LoVo (cell line): ENCODE measurements at regions not wholly inside any gene's neighbourhood (a gene's known extent, or its start where the extent isn't known, plus 50 kb on each side); places are given as distances from the start of the nearest gene placed in this dataset.
A peak's percentile ranks its signal among the peaks of the same experiment; 100 is the strongest.
"Not testable (repeated sequence)": the region's sequence is repeated elsewhere in the genome, so short reads cannot be mapped to it uniquely, and the experiment has no call there.

Source experiments
- DNase-seq: peaks from one replicate; pipeline ENCODE4 v3.0.0-alpha.2; 2016; ENCODE audit warnings: low spot score

GRCh38 chr1:192906334-192906733 lies 97.5 kb downstream of the RGS2 start:
- no peak for DNase-seq

- no peak for DNase-seq
Observed at GRCh38 chr1:192907545-192908243, 98.9 kb downstream of the RGS2 start.

- not testable (repeated sequence) for DNase-seq
Observed at GRCh38 chr1:192911896-192912656, 103.2 kb downstream of the RGS2 start.

GRCh38 chr1:192913683-192914082 lies 104.8 kb downstream of the RGS2 start:
- DNase-seq: no peak

GRCh38 chr1:192914092-192914491 lies 105.3 kb downstream of the RGS2 start:
- DNase-seq: no peak

GRCh38 chr1:192914696-192915095 lies 105.9 kb downstream of the RGS2 start:
- no peak for DNase-seq

- no peak for DNase-seq
Observed at GRCh38 chr1:192916021-192916420, 107.2 kb downstream of the RGS2 start.

GRCh38 chr1:192918259-192918658 lies 109.4 kb downstream of the RGS2 start:
- no peak for DNase-seq

GRCh38 chr1:192920412-192920811 lies 111.6 kb downstream of the RGS2 start:
- no peak for DNase-seq

- DNase-seq: no peak
Observed at GRCh38 chr1:192925609-192926008, 116.8 kb downstream of the RGS2 start.

- no peak for DNase-seq
Observed at GRCh38 chr1:192926736-192927135, 117.9 kb downstream of the RGS2 start.

- DNase-seq: no peak
Observed at GRCh38 chr1:192927496-192927895, 118.7 kb downstream of the RGS2 start.

- DNase-seq: no peak
Observed at GRCh38 chr1:192929597-192929996, 120.8 kb downstream of the RGS2 start.

- no peak for DNase-seq
Observed at GRCh38 chr1:192933744-192934143, 124.9 kb downstream of the RGS2 start.

GRCh38 chr1:192936313-192937018 lies 122.7 kb downstream of the UCHL5 start:
- DNase-seq: no peak

GRCh38 chr1:192937128-192937527 lies 122.0 kb downstream of the UCHL5 start:
- no peak for DNase-seq

GRCh38 chr1:192939440-192939839 lies 119.7 kb downstream of the UCHL5 start:
- peak; percentile 53 for DNase-seq

- no peak for DNase-seq
Observed at GRCh38 chr1:192940658-192941057, 118.5 kb downstream of the UCHL5 start.

- DNase-seq: no peak
Observed at GRCh38 chr1:192941722-192942411, 117.3 kb downstream of the UCHL5 start.

- no peak for DNase-seq
Observed at GRCh38 chr1:192943108-192943507, 116.1 kb downstream of the UCHL5 start.

- no peak for DNase-seq
Observed at GRCh38 chr1:192943522-192943921, 115.6 kb downstream of the UCHL5 start.

- DNase-seq: no peak
Observed at GRCh38 chr1:192945390-192946130, 113.6 kb downstream of the UCHL5 start.
